ENCODE measurements at regions not wholly inside any gene's neighbourhood (a gene's known extent, or its start where the extent isn't known, plus 50 kb on each side); places are given as distances from the start of the nearest gene placed in this dataset.
"Not testable (repeated sequence)": the region's sequence is repeated elsewhere in the genome, so short reads cannot be mapped to it uniquely, and the experiment has no call there.

DNA sequence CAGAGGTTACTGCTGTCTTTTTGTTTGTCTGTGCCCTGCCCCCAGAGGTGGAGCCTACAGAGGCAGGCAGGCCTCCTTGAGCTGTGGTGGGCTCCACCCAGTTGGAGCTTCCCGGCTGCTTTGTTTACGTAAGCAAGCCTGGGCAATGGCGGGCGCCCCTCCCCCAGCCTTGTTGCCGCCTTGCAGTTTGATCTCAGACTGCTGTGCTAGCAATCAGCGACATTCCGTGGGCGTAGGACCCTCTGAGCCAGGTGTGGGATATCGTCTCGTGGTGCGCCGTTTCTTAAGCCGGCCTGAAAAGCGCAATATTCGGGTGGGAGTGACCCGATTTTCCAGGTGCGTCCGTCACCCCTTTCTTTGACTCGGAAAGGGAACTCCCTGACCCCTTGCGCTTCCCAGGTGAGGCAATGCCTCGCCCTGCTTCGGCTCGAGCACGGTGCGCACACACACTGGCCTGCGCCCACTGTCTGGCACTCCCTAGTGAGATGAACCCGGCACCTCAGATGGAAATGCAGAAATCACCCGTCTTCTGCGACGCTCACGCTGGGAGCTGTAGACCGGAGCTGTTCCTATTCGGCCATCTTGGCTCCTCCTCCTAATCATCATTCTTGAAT is 97.4 kb downstream of the TFPI2 start:
- TF ChIP-seq, protein P1, sequence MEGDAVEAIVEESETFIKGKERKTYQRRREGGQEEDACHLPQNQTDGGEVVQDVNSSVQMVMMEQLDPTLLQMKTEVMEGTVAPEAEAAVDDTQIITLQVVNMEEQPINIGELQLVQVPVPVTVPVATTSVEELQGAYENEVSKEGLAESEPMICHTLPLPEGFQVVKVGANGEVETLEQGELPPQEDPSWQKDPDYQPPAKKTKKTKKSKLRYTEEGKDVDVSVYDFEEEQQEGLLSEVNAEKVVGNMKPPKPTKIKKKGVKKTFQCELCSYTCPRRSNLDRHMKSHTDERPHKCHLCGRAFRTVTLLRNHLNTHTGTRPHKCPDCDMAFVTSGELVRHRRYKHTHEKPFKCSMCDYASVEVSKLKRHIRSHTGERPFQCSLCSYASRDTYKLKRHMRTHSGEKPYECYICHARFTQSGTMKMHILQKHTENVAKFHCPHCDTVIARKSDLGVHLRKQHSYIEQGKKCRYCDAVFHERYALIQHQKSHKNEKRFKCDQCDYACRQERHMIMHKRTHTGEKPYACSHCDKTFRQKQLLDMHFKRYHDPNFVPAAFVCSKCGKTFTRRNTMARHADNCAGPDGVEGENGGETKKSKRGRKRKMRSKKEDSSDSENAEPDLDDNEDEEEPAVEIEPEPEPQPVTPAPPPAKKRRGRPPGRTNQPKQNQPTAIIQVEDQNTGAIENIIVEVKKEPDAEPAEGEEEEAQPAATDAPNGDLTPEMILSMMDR (IDR thresholded peaks at IDR 0.05), result not testable (repeated sequence)
- TF ChIP-seq POLR2A (IDR thresholded peaks at IDR 0.05), result not testable (repeated sequence)
